Adrenal gland (tissue), 5 donors: ENCODE measurements at regions not wholly inside any gene's neighbourhood (a gene's known extent, or its start where the extent isn't known, plus 50 kb on each side); places are given as distances from the start of the nearest gene placed in this dataset.

ENCODE experiments used
- CTCF ChIP-seq, 6 experiments: fragments of 450-650 bp in 4 of 6; fragments of 200-600 bp in 2 of 6; sonication (generic) in 1 of 6; IDR thresholded peaks; 1 replicate in 5 of 6; 2 replicates in 1 of 6; pipeline versions ENCODE4 v1.5.1 to v1.8.0; 2016 to 2021; ENCODE audit warnings: antibody characterized with exemption in 6 of 6, mild to moderate bottlenecking in 2 of 6, moderate library complexity in 1 of 6
- POLR2A ChIP-seq, 2 donors: fragments of 450-650 bp; IDR thresholded peaks; one replicate each; pipeline ENCODE4 v1.6.1; 2017; ENCODE audit warnings: antibody characterized with exemption in 2 of 2, mild to moderate bottlenecking in 2 of 2, moderate library complexity in 1 of 2
- donor health status: DM: no; HTN: no; CAD: no.

GRCh38 chr3:24601066-24601939, 106.7 kb upstream of the THRB start:
- TF ChIP-seq POLR2A (IDR thresholded peaks at IDR 0.05) (no peak), CTCF (IDR thresholded peaks at IDR 0.05) (no peak)
